ENCODE measurements at regions not wholly inside any gene's neighbourhood (a gene's known extent, or its start where the extent isn't known, plus 50 kb on each side); places are given as distances from the start of the nearest gene placed in this dataset.
"Not testable (repeated sequence)": the region's sequence is repeated elsewhere in the genome, so short reads cannot be mapped to it uniquely, and the experiment has no call there.

GRCh38 chr2:210376694-210377093, 61.7 kb upstream of the MYL1 start:
- Mint-ChIP-seq H3K36me3 (ENCODE audit: low read depth) (peaks cover 2% of the 10 kb centered on the region), H3K27me3 (ENCODE audit: low read depth) (no peaks in the 10 kb centered on the region), H3K4me1 (no peaks in the 10 kb centered on the region), H3K4me3 (no peak overlapping the region), H3K27ac (ENCODE audit: unreplicated experiment) (no peak overlapping the region), H3K9me3 (no peaks in the 10 kb centered on the region)
- no peak for DNase-seq (ENCODE audit: low read depth, low spot score)
- TF ChIP-seq CTCF (conservative IDR thresholded peaks at IDR 0.05): no peak

GRCh38 chr2:210370562-210370961, 55.6 kb upstream of the MYL1 start:
- Mint-ChIP-seq H3K27me3 (ENCODE audit: low read depth) (no peaks in the 10 kb centered on the region), H3K4me3 (no peak overlapping the region), H3K36me3 (ENCODE audit: low read depth) (no peaks in the 10 kb centered on the region), H3K27ac (ENCODE audit: unreplicated experiment) (no peak overlapping the region), H3K4me1 (no peaks in the 10 kb centered on the region), H3K9me3 (no peaks in the 10 kb centered on the region)
- DNase-seq (ENCODE audit: low read depth, low spot score): no peak
- no peak for TF ChIP-seq CTCF (conservative IDR thresholded peaks at IDR 0.05)

- TF ChIP-seq CTCF (conservative IDR thresholded peaks at IDR 0.05): no peak
- Mint-ChIP-seq H3K36me3 (ENCODE audit: low read depth) (no peaks in the 10 kb centered on the region), H3K4me1 (no peaks in the 10 kb centered on the region), H3K27ac (ENCODE audit: unreplicated experiment) (no peak overlapping the region), H3K9me3 (no peaks in the 10 kb centered on the region), H3K27me3 (ENCODE audit: low read depth) (no peaks in the 10 kb centered on the region), H3K4me3 (no peak overlapping the region)
- DNase-seq (ENCODE audit: low read depth, low spot score): no peak
Observed at GRCh38 chr2:210366675-210367080, 51.7 kb upstream of the MYL1 start.

GRCh38 chr2:210365475-210365874, 50.5 kb upstream of the MYL1 start:
- not testable (repeated sequence) for H3K4me3 Mint-ChIP-seq; H3K4me1 Mint-ChIP-seq; H3K9me3 Mint-ChIP-seq; DNase-seq (ENCODE audit: low read depth, low spot score); H3K36me3 Mint-ChIP-seq (ENCODE audit: low read depth); H3K27me3 Mint-ChIP-seq (ENCODE audit: low read depth)
- H3K27ac Mint-ChIP-seq (ENCODE audit: unreplicated experiment): peak overlapping the region; percentile 89

All from neural crest cell (in vitro differentiated cells).